Tibial nerve (tissue), 4 donors: ENCODE measurements at regions not wholly inside any gene's neighbourhood (a gene's known extent, or its start where the extent isn't known, plus 50 kb on each side); places are given as distances from the start of the nearest gene placed in this dataset.

ENCODE experiments used
- EP300 ChIP-seq, 2 donors: sonication (generic); formaldehyde crosslinking; IDR thresholded peaks; one replicate each; pipeline ENCODE4 v1.6.1; 2017; ENCODE audit warnings: antibody characterized with exemption in 2 of 2, mild to moderate bottlenecking in 1 of 2
- TF ChIP-seq, protein P1 (sequence below), 5 experiments: fragments of 200-600 bp in 3 of 5; fragments of 450-650 bp in 2 of 5; sonication (generic) in 3 of 5; IDR thresholded peaks; one replicate each; pipeline ENCODE4 v1.5.1; 2016 to 2019; ENCODE audit warnings: antibody characterized with exemption in 5 of 5, mild to moderate bottlenecking in 3 of 5, moderate library complexity in 2 of 5

GRCh38 chr11:98734686-98735085 is 286.1 kb upstream of the CNTN5 start:
- TF ChIP-seq, protein P1, sequence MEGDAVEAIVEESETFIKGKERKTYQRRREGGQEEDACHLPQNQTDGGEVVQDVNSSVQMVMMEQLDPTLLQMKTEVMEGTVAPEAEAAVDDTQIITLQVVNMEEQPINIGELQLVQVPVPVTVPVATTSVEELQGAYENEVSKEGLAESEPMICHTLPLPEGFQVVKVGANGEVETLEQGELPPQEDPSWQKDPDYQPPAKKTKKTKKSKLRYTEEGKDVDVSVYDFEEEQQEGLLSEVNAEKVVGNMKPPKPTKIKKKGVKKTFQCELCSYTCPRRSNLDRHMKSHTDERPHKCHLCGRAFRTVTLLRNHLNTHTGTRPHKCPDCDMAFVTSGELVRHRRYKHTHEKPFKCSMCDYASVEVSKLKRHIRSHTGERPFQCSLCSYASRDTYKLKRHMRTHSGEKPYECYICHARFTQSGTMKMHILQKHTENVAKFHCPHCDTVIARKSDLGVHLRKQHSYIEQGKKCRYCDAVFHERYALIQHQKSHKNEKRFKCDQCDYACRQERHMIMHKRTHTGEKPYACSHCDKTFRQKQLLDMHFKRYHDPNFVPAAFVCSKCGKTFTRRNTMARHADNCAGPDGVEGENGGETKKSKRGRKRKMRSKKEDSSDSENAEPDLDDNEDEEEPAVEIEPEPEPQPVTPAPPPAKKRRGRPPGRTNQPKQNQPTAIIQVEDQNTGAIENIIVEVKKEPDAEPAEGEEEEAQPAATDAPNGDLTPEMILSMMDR (IDR thresholded peaks at IDR 0.05): no peak
- TF ChIP-seq EP300 (IDR thresholded peaks at IDR 0.05): no peak
